CD4-positive, alpha-beta T cell treated with Interleukin-17A for 1 hour (primary cell): ENCODE measurements at regions not wholly inside any gene's neighbourhood (a gene's known extent, or its start where the extent isn't known, plus 50 kb on each side); places are given as distances from the start of the nearest gene placed in this dataset.
"Not testable (repeated sequence)": the region's sequence is repeated elsewhere in the genome, so short reads cannot be mapped to it uniquely, and the experiment has no call there.

Experiments
- DNase-seq: peaks from one replicate; pipeline ENCODE4 v3.0.0-alpha.2; 2020

DNA sequence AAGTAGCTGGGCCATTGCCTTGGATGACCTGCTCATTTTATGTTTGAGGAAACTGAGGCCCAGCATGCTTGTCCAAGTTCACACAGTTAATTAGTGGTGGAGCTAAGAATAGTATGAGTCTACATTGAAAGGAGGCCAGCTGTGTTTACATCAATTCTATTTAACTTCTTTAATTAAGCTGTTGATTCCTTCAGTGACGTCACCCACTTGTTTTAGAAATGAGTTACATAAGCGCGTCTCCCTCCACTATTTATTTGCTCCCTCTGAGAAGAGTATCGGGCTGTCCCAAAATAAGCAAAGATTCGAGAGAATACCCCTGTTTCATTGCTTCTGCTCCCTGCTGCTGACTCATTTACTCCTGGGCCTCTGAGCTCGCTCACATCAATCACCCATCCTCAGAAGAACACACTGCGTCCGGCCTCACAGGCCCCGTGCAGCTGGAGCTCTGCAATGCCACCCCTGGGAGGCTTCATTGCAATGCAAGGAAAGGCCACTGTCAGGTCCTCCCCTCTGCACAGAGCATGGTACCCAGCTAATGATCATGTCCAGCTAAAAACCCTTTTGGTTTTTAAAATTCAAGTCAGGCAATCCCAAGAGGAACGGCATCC is 74.8 kb upstream of the BMP2 start:
- DNase-seq: no peak

DNA sequence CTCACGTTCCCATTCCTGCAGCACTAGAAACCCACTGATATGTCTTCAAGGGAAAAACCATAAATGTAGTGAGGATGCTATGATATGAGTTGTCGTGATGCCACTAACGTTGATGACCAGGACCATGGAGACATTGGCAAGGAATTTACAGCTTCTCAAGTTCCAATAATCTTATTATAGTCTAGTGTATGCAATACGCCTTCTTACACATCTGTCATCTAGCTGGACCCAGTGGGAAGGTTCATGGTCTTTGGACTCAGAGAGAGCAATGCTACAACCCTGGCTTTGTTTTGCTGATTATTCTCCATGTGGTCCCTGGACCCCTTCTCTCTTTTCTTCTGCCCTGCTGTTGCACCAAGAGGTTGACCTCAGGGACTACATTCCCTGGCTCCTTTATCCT is 76.0 kb upstream of the BMP2 start:
- DNase-seq: no peak

DNA sequence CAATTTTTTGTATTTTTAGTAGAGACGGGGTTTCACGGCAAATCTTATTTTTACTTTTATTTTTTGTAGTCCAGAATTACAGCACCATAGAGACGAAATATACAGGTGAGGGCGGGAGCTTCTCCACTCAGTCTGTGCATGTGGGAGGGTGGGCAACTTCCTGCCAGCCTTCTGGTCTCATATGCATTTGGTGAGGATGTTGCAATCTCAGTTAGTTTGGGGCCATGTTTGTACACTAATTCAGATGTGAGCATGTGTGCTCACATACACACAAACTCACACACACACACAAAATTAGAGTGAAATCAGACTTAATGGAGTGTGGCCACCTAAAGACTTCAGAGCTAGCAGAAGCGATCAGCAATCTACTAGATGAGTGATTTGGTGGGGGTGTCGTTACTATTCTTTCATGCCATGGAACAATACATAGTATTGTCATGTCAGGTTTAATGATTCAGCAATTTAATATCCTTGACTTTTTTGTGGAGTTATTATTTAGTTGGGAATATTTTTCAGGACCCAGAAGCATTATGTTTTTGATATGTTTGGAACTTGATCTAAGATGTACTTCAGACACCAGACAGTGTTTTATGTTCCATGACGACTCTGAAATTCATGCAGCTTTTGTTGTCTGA is 78.0 kb upstream of the BMP2 start:
- no peak for DNase-seq

DNA sequence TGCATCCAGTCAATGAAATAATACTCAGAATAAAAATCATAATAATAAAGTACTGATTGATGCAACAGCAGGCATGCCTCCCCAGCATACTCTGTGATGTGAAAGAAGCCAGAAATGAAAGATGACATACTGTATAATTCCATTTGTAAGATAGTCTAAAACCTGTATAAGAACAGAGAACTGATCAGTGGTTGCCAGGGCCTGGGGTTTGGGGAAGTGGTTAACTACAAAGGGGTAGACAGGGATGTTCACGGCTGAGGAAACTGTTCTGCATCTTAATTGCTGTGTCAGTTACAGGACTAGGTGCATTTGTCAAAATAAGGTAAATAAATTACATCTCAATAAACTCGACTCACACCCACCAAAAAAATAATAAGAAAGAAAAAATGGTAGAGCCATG is 81.3 kb upstream of the BMP2 start:
- no peak for DNase-seq

DNA sequence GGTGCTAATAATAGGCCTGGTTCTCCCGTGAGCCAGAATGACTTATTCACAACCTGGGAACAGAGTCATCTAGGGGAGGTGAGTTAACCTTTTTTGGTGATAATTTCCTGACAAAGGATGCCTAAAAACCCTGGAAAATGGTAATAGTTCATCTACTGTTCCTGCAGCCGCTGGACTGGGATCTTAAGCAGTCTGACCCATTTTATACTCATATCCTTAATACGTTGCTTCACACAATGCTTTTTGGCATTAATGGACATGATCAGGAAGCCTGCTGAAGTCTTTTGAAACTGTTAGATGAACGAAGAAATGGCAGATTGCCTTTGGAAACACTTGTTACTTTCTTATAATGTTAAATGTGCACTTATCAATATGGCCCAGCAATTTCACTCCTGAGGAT is 81.9 kb upstream of the BMP2 start:
- no peak for DNase-seq

DNA sequence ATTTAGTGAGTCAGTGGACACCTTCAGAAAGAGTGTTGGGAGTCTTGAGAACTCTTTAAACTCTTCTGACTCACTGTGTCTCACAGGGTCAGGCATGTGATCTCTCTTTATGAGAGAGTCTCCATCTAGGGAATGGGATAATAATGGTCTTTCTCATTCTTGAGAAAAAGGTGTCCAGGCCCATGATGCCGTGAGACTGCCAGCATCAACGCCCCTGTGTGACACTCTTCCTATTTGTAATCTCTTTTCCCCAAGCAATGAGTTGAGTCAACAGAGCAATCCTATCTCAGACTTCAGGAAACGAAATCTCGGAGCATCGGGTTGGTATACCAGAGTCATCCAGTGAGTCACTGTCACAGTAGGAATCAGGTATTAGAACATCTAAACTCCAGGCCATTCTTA is 82.3 kb upstream of the BMP2 start:
- no peak for DNase-seq

DNA sequence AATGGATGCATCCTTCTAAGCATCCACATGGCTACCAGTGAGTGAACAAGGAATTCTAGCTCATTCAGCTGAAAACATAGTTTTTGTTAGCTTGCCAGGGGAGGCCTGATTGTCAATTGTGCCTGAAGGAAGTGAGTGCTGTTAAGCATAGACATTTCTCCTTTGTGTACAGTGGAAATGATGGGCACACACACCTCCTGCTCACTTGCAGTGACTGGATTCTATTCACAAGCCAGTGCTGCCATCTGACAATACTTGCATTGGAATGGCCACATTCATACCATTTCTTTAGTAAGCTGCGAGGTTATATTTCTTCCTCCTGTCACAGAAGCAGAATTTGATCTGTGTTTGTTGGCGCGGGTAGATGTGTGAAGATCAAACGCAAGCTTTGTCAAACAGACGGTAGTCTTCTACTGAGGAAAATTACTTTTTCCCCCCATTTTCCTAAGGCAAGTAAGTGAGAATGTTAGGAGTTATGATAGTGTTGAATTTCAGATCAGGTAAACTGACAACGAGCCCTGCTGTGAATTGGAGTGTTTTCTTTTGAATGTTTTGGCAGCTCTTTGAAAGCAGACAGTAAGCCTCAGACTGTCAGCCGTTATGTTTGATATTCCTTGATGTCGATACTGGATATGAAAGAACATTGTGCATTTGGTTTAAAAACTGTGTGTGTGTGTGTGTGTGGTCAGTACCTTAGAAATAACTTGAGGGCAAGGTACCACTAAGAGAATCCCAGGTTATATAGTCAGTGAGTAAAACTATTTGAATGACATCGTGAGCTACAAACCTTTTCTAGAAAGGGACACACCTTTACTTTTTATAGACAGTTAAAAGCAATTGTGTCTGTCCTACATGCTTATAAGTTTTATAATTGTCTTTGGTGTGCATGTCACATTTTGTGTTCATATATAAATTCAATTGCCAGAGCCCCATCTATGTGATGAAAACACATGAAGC is 84.2 kb upstream of the BMP2 start:
- DNase-seq: no peak

DNA sequence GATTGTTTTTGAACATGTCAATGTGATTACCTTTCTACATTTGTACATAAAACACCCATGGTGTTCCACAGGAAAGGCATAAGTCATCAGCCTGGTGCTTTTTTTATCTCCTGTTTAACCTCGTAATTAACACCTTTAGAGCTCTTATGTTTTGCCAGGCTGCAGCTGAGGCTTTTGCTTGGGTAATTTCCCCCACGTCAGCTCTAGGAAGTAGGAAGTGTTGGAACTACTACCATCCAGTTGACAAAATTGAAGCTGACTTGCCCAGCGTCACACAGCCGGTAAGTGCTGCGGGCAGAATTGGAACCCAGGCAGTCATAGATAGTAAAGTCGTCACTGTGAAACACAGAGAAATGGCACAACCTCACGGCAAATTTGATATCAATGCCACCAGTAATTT is 86.6 kb upstream of the BMP2 start:
- DNase-seq: no peak

DNA sequence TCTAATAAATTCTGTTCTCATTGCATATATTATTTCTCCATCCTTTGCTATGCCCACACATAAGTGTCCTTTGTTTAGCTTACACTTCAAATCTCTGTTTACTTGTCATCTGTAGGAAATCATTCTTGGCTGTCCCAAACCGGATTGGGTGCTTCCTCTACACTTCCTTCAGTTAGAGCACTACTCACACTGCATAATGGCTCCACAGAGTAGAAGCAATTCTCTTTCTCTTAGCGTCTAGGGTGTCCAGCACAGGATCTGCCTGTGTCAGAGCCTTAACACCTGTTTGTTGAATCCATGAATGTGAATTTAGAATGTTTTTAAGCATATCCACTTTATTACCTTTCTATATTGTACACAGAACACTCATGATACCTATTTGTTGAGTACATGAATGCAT is 87.0 kb upstream of the BMP2 start:
- DNase-seq: no peak

DNA sequence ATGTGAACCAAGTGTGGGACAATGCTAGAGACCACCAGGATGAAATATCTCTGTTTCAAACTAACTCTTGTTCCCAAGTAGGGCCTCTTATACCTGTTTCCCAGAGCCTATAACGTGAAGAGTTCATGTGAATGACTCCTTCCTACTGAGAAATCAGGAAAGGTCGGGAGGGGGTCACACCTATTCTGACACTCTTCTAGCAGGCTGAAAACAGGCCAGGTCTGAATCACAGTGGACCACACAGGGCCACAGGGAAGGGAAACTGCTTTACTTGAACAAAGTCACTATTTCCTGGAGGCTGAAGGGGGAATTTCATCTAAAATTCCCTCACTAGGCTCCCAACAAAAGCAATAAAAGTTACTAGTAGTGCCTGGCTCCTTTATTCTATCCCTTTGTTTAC is 88.4 kb upstream of the BMP2 start:
- no peak for DNase-seq

DNA sequence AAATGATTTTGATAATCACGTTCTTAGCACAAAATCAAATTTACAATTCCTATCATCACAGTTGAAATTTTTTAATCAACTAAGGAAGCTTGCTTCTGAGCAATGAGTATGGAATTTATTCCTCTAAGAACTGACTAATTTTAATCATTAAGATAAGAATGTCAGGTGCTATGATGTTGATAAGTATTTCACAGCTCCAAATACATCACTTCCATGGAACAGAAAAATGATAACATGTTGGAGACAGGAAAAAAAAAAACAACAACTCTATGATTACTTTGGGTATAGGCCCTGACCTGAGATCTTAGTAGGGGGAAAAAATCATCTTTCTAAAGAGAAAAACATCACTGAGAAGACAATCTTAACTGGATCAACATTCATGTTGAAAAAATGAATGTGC is 89.4 kb upstream of the BMP2 start:
- no peak for DNase-seq

DNA sequence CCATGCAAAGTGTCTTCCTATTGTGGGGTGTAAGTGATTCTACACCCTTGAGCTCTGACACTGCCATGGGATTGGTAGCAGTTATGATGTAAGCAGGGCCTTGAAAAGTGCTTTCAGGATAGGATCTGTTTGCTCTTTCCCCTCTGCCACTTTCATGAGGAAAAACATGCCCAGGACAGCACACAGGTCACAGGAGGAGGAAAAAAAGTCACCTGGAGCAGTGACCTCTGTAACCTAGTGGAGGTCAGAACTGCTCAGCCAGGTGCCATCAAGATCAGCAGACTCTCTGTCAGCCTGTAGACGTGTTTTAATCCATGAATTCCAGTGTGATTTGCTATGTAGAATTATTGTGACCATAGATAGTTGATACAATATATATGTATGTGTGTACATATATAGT is 92.7 kb upstream of the BMP2 start:
- DNase-seq: no peak

DNA sequence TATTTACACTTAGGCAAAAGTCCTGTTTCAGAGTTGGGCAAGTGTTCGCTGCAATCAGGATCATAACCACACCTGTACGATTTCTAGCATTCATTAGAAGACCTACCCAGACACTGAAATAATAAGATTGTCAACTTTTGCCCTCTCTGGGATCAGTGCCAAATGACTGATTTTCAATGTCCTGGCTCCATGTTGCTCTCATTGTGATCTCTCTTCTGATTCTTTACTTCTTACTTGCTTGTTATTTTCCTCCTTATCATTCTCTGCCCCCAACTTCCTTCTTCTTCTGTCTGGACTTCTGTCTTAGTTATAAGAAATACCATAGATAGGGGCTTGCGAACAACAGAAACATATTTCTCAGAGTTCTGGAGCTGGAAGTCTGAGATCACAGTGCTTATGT is 94.4 kb upstream of the BMP2 start:
- DNase-seq: no peak

DNA sequence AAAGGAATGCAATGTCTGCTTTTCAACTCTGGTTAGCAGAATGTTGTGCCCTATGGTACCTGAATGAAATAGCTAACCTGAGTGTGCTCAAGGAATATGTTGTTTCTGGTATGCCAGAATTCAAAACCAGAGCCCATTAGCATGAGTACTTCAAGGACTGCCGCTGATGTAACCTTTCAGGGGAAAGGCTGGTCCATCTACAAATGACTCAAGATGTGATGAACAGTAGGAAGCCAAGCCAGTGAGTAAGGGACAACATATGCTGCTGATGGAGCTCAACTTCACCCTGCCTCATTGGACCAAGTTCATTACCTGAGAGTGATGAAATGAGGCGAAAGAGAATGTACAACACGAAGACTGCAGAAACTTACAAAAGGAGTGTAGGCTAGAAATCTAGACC is 95.7 kb upstream of the BMP2 start:
- DNase-seq: no peak

DNA sequence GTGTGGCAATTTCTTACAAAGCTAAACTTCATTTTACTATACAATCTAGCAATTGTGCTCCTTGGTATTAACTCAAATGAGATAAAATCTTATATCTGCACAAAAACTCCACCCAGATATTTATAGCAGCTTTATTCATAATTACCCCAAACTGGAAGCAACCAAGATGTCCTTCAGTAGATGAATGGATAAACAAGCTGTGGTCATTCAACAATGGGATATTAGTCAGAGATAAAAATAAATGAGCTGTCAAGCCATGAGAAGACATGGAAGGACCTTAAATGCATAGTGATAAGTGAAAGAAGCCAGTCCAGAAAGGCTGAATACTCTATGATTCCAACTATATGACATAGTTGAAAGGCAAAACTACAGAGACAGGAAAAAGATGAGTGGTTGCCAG is 98.9 kb upstream of the BMP2 start:
- DNase-seq: no peak

DNA sequence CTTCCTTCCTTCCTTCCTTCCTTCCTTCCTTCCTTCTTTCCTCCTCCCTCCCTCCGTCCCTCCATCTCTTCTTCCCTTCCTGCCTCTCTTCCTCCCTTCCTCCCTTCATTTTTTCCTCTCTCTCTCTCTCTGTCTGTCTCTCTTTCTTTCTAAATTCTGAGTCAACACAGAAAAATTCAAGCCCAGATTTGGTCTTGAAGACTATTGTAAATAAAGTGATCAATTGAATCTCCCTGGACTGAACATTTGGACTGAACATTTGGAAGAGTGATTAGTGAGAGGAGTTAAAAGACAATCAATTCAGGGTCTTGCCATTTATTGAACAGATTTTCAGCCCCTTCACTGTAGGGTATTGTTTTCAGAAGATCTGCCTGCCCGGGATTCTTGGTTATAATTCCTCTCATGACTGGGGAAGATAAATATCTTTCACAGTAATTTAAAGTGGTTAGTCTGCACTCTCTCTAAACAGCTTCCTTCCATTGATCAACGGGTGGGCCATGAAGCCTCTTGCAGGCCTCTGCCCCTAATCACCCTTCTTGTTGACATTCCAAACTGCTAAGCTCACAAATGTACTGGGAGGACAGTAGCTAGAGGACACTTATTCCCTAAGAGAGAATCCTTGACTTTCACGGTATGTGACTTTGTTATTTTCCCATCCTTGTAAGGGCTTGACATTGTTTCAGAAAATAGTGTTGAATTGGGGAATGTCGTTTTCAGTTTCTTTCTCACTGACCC is 101.7 kb upstream of the BMP2 start:
- no peak for DNase-seq

DNA sequence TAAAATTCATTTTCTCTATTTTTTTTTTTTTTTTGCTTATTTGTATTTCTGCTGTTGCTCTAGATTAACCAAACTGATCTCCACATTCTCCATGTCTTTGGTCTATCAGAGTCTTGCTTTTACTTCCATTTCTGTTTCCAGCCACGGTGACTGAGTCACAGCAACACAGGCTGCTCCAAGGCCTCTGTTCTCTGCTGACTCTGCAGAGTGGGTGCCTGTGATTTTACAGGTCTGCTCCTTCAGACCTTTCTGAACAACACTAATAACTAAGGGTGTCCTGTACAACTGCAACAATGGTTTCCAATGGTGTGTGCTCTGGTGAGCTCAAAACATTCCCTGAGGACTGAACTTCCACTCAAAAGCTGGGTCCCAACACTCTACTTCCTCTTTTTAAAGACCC is 102.3 kb upstream of the BMP2 start:
- DNase-seq: no peak

DNA sequence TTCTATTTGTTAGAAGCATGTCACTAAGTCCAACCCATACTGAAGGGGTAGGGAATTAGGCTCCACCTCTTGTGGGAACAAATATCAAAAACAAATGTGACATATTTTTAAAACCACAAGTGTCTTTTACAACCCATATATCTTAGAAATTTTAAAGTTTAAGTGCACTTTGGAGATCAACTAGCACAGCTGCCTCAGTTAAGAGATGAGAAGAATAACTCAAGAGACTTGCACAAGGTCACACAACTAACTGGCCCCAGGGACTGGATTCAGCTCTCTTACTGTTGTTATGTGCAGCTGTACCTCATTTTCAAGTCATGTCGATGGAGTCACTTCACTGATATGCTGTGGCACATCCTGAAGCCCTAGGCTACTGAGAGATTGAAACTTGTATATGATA is 102.9 kb upstream of the BMP2 start:
- no peak for DNase-seq

DNA sequence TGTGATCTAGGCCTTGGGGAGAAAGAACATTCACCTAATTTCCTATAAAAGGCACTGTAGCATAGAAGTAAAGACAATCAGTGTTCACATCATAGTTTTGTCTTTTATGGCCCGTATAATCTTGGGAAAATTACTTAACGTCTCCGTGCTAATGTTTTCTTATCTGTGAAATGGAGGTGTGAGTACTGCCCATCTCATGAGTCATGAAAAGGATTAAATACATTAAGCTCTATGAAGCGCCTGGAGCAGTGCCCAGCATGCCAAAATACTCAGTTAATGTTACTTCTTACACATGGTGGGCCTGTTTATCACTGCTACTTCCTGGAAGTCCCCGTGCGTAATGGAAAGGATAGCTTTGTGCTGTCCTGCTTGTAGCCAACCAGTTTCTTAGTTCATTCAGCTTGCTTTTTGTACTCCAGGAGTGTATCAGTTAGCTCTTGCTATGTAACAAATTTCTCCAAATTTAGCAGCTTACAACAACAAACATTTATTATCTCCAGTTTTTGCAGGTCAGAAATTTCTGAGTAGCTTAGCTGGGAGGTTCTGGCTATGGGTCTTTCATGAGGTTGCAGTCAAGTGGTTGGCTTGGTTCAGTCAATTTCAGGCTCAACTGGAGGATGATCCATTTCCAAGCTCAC is 103.6 kb upstream of the BMP2 start:
- no peak for DNase-seq

DNA sequence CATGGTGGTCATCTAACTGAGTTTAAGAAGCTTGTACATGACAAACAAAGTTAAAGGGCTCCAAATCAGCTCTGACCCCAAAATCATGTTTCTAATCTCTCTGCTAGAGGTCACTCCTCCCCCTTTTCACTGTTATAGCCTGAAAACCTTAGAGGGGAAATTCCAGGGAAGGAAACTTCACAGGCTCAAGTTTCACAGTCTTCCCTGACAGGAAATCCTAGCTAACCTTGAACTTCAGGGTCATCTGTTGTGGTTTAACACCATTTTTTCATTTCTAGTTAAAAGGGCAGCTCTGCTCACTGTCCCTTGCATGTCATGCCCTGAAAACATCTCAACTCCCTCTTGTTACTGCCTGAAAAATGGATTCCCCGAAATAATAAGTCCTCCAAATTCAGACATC is 104.4 kb upstream of the BMP2 start:
- DNase-seq: no peak

DNA sequence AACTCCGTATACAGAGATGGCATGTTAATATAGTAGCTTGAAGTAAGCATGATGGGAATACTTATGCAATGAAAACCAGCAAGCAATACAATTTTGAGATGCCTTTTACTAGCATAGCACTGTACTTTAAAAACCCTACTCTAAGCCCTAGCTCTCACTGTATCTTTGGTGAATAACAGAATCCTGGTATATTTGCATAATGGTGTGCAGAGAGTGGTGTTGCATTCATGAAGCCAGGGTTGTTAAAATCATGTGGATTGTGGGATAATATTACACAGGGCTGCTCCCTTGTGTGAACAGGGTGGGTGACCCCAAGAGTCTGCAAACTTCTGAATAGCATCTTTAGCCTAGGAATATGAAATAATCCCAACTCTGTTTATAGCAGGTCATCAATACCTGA is 105.2 kb upstream of the BMP2 start:
- no peak for DNase-seq

DNA sequence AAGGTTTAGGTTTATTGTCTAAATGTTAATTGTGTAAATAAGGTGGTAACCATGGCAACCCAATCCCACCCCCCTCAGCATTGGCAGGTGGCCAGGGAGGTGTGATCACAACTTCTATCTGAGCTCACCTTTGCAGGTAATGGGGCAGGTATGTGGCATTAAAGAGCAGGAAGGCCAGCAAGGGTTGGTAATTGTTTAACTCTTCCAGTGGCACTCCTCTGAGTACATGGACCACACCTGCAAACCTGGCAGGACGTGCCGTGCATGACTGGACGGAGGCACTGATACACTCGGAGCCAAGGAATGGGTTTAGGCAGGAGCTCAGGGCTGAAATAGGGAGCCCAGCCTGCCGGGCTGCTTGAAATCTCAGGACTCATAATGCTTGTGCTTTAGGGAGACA is 107.0 kb upstream of the BMP2 start:
- no peak for DNase-seq

DNA sequence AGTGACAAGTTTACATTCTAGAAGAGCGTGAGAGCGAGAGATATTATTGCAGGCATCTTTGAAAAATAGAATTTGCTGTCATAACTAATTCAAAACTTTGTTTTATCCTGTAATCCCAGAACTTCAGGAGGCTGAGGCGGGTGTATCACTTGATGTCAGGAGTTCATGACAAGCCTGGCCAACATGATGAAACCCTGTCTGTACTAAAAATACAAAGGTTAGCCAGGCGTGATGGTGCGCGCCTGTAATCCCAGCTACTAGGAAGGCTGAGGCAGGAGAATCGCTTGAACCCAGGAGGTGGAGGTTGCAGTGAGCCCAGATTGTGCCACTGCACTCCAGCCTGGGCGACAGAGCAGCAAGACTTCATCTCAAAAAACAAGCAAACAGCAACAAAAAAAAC is 108.6 kb upstream of the BMP2 start:
- DNase-seq: not testable (repeated sequence)
